Retinal pigment epithelial cell (primary cell): ENCODE measurements at regions not wholly inside any gene's neighbourhood (a gene's known extent, or its start where the extent isn't known, plus 50 kb on each side); places are given as distances from the start of the nearest gene placed in this dataset.
"Not testable (repeated sequence)": the region's sequence is repeated elsewhere in the genome, so short reads cannot be mapped to it uniquely, and the experiment has no call there.

Experiments used
- DNase-seq: peaks from one replicate; pipeline ENCODE4 v3.0.0-alpha.2; 2010; ENCODE audit warnings: low read depth
- H3K4me3 ChIP-seq: 2 replicates; pipeline ENCODE4 v1.5.1; 2011; ENCODE audit warnings: mild to moderate bottlenecking, low read length, control low read depth, moderate library complexity
- TF ChIP-seq, protein P1 (sequence below): conservative IDR thresholded peaks from 2 replicates; pipeline ENCODE4 v1.5.1; 2011; ENCODE audit warnings: low read depth, low read length, control low read depth, inconsistent platforms

DNA sequence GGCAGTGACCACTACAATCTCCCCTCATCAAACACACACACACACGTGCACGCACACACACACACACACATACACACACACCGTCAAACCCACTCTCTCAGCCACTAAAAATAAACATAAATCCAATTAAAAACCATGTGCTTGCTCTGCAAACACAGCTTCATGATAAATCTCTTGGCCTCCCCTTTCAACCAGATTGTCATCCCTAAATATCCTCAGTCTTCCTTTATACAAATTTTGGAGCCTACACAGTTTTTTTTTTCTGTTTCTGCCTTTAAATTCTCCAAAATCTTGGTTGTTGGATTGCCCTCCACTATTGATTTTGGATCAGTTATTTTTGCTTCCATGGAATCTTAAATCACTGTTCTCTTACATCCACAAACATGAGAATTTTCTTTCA is 245.6 kb downstream of the SATB1 start:
- TF ChIP-seq, protein P1, sequence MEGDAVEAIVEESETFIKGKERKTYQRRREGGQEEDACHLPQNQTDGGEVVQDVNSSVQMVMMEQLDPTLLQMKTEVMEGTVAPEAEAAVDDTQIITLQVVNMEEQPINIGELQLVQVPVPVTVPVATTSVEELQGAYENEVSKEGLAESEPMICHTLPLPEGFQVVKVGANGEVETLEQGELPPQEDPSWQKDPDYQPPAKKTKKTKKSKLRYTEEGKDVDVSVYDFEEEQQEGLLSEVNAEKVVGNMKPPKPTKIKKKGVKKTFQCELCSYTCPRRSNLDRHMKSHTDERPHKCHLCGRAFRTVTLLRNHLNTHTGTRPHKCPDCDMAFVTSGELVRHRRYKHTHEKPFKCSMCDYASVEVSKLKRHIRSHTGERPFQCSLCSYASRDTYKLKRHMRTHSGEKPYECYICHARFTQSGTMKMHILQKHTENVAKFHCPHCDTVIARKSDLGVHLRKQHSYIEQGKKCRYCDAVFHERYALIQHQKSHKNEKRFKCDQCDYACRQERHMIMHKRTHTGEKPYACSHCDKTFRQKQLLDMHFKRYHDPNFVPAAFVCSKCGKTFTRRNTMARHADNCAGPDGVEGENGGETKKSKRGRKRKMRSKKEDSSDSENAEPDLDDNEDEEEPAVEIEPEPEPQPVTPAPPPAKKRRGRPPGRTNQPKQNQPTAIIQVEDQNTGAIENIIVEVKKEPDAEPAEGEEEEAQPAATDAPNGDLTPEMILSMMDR: no peak
- H3K4me3 ChIP-seq: no peak overlapping the region
- DNase-seq: no peak

DNA sequence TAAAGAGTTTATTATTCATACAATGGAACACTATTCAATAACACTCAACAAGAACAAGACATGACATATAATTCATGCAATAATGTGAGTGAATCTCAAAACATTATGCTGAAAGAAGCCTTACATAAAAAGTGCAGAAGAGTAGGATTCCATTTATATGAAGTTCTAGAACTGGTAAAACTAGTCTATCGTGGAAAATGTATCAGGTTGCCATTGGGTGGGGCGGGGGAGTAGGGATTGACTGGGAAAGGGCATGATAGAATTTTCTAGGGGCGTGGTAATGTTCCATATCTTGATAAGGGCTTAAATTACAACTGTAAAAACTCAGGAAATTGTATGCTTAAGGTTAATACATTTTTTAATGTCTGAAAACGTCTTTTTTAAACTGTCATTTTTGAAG is 247.9 kb downstream of the SATB1 start:
- DNase-seq: no peak
- TF ChIP-seq, protein P1: no peak

DNA sequence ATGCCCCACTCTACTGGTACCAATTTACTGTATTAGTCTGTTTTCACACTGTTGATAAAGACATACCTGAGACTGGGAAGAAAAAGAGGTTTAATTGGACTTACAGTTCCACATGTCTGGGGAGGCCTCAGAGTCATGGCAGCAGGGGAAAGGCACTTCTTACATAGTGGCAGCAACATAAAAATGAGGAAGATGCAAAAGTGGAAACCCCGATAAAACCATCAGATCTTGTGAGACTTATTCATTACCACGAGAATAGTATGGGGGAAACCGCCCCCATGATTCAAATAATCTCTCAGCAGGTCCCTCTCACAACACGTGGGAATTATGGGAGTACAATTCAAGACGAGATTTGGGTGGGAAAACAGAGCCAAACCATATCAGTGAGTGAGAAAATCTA is 251.2 kb downstream of the SATB1 start:
- not testable (repeated sequence) for H3K4me3 ChIP-seq, DNase-seq

More for the DNA sequence above, 247.9 kb downstream of the SATB1 start:
- H3K4me3 ChIP-seq: no peak overlapping the region

DNA sequence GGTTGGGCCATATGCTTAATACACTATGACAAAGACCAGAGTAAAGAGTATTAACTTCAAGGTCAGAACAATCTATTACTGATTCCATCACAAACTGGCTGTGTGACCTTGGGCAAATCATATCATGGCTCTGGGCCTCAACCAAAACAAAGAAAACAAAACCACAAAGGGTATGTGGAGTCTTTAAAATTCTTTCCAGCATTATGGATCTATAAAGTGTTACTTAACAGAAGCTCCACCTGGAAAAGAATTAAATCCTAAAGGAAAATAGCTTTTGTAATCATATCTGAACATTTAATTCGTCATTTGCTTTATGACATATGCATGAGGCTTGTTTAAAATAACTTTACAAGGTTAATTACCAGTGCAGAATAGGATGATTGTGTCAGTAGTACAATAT is 265.5 kb downstream of the SATB1 start:
- H3K4me3 ChIP-seq: no peak overlapping the region
- TF ChIP-seq, protein P1: no peak
- no peak for DNase-seq

DNA sequence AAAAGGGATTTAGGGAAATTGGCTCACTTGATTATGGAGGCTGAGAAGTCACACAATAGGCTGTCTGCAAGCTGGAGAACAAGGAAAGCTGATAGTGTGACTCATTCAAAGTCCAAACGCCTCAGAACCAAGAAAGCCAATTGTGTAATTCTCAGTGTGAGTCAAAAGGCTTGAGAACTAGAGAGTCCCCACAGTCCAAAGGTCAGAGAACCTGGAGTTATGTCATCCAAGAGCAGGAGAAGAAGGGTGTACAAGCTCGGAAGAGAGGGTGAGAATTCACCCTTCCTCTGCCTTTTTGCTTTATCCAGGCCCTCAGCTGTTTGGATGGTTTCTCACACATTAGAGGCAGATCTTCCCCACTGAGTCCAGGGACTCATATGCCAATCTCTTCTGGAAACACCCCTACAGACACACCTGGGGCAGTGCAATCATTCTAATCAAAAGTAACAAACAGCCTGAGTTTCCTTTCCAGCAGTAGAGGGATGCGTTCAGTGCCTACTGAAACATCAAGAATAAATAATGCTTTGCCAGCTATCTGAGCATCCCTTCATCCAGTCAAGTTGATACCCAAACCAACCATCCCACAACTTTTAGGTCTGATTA is 271.5 kb downstream of the SATB1 start:
- no peak overlapping the region for H3K4me3 ChIP-seq
- peak; percentile 53 for DNase-seq
- TF ChIP-seq, protein P1: no peak

DNA sequence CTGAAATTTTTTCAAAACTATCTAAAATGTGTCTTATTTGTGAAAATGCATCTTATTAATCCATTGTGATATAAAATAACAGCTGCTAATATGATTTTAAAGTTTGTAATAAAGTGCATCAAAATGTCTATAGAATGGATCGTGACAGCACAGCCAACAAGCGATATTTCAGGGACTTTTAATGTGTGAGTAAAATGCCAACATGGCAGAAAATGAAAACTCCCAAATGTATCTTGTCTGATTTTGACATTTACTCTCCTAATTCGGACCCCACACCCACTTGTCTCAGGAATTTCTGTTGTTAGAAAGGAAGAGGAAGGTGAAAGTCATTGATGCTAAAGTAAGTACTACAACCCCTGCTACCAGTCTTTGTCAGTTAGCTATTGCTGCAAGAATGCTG is 273.9 kb downstream of the SATB1 start:
- TF ChIP-seq, protein P1: no peak
- H3K4me3 ChIP-seq: no peak overlapping the region
- DNase-seq: no peak

DNA sequence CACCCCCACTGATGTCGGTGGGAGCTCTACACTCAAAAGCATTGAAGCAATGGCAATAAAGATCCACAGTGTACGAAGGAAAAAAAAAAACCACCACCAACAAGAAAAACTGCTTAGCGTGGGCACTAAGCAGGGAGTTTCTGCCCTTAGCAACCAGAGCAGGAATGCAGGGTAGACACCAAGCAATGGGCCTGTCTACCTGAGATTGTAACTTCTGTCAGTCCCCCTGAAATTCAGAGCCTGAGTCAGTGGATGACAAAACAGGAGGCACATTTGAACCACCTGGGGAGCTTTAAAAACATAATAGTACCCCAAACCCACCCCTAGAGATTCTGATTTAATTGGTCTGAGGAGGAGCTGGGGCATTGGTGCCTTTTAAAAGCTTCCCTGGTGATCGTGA is 275.2 kb downstream of the SATB1 start:
- TF ChIP-seq, protein P1: no peak
- DNase-seq: no peak
- no peak overlapping the region for H3K4me3 ChIP-seq
